ENCODE measurements at regions not wholly inside any gene's neighbourhood (a gene's known extent, or its start where the extent isn't known, plus 50 kb on each side); places are given as distances from the start of the nearest gene placed in this dataset.

- TF ChIP-seq SIN3A (IDR thresholded peaks at IDR 0.05; ENCODE audit: borderline replicate concordance, low read depth, low read length) (no peak), MEF2A (IDR thresholded peaks at IDR 0.05; ENCODE audit: borderline replicate concordance, low read depth) (no peak), TAF1 (IDR thresholded peaks at IDR 0.05; ENCODE audit: borderline replicate concordance, low read depth, low read length) (no peak), TEAD4 (IDR thresholded peaks at IDR 0.05; ENCODE audit: borderline replicate concordance, insufficient read depth) (no peak), RAD21 (IDR thresholded peaks at IDR 0.05; ENCODE audit: low read length) (no peak), CHD2 (IDR thresholded peaks at IDR 0.05; ENCODE audit: low read length, partially characterized antibody) (no peak), POLR2AphosphoS5 (IDR thresholded peaks at IDR 0.05; ENCODE audit: low read depth, low read length) (no peak), MXI1 (IDR thresholded peaks at IDR 0.05; ENCODE audit: low read depth, low read length) (no peak), ZBTB33 (IDR thresholded peaks at IDR 0.05; ENCODE audit: borderline replicate concordance, low read depth) (no peak)
- TF ChIP-seq, protein P1, sequence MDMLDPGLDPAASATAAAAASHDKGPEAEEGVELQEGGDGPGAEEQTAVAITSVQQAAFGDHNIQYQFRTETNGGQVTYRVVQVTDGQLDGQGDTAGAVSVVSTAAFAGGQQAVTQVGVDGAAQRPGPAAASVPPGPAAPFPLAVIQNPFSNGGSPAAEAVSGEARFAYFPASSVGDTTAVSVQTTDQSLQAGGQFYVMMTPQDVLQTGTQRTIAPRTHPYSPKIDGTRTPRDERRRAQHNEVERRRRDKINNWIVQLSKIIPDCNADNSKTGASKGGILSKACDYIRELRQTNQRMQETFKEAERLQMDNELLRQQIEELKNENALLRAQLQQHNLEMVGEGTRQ (IDR thresholded peaks at IDR 0.05; ENCODE audit: borderline replicate concordance, low read depth, low read length), result no peak
- TF ChIP-seq, protein P2, sequence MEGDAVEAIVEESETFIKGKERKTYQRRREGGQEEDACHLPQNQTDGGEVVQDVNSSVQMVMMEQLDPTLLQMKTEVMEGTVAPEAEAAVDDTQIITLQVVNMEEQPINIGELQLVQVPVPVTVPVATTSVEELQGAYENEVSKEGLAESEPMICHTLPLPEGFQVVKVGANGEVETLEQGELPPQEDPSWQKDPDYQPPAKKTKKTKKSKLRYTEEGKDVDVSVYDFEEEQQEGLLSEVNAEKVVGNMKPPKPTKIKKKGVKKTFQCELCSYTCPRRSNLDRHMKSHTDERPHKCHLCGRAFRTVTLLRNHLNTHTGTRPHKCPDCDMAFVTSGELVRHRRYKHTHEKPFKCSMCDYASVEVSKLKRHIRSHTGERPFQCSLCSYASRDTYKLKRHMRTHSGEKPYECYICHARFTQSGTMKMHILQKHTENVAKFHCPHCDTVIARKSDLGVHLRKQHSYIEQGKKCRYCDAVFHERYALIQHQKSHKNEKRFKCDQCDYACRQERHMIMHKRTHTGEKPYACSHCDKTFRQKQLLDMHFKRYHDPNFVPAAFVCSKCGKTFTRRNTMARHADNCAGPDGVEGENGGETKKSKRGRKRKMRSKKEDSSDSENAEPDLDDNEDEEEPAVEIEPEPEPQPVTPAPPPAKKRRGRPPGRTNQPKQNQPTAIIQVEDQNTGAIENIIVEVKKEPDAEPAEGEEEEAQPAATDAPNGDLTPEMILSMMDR (IDR thresholded peaks at IDR 0.05), result no peak
- TF ChIP-seq, protein P3, sequence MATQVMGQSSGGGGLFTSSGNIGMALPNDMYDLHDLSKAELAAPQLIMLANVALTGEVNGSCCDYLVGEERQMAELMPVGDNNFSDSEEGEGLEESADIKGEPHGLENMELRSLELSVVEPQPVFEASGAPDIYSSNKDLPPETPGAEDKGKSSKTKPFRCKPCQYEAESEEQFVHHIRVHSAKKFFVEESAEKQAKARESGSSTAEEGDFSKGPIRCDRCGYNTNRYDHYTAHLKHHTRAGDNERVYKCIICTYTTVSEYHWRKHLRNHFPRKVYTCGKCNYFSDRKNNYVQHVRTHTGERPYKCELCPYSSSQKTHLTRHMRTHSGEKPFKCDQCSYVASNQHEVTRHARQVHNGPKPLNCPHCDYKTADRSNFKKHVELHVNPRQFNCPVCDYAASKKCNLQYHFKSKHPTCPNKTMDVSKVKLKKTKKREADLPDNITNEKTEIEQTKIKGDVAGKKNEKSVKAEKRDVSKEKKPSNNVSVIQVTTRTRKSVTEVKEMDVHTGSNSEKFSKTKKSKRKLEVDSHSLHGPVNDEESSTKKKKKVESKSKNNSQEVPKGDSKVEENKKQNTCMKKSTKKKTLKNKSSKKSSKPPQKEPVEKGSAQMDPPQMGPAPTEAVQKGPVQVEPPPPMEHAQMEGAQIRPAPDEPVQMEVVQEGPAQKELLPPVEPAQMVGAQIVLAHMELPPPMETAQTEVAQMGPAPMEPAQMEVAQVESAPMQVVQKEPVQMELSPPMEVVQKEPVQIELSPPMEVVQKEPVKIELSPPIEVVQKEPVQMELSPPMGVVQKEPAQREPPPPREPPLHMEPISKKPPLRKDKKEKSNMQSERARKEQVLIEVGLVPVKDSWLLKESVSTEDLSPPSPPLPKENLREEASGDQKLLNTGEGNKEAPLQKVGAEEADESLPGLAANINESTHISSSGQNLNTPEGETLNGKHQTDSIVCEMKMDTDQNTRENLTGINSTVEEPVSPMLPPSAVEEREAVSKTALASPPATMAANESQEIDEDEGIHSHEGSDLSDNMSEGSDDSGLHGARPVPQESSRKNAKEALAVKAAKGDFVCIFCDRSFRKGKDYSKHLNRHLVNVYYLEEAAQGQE (IDR thresholded peaks at IDR 0.05; ENCODE audit: low read depth, low read length), result no peak
- TF ChIP-seq, protein P4, sequence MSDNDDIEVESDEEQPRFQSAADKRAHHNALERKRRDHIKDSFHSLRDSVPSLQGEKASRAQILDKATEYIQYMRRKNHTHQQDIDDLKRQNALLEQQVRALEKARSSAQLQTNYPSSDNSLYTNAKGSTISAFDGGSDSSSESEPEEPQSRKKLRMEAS (IDR thresholded peaks at IDR 0.05; ENCODE audit: low read depth), result no peak
Observed at GRCh38 chr1:95383111-95383510, 149.1 kb downstream of the RWDD3 start.

Measured in SK-N-SH (cell line).